SK-N-MC (cell line): ENCODE measurements at regions not wholly inside any gene's neighbourhood (a gene's known extent, or its start where the extent isn't known, plus 50 kb on each side); places are given as distances from the start of the nearest gene placed in this dataset.

Source experiments
- EZH2 ChIP-seq: fragments of 200-600 bp; sonication (generic); IDR thresholded peaks from one replicate; pipeline ENCODE4 v1.6.1; 2017; ENCODE audit warnings: antibody characterized with exemption
- FOXP2 ChIP-seq: optimal IDR thresholded peaks from 2 replicates; pipeline ENCODE3; 2011; ENCODE audit warnings: mild to moderate bottlenecking, moderate library complexity; ENCODE audit not compliant: insufficient read depth; ENCODE audit errors: extremely low read length, control extremely low read depth
- POLR2AphosphoS5 ChIP-seq: IDR thresholded peaks from 2 replicates; pipeline ENCODE4 v1.6.1; 2012; ENCODE audit warnings: mild to moderate bottlenecking, low read depth, low read length, borderline replicate concordance

GRCh38 chr5:156164306-156164705 lies 162.7 kb upstream of the SGCD start:
- TF ChIP-seq POLR2AphosphoS5 (no peak), EZH2 (no peak), FOXP2 (no peak)
